ENCODE measurements at regions not wholly inside any gene's neighbourhood (a gene's known extent, or its start where the extent isn't known, plus 50 kb on each side); places are given as distances from the start of the nearest gene placed in this dataset.

- no peak for DNase-seq (ENCODE audit: low spot score)
Observed at GRCh38 chr18:75915941-75916623, 488.6 kb upstream of the SMIM21 start.

- DNase-seq (ENCODE audit: low spot score) = no peak
Observed at GRCh38 chr18:75912829-75913228, 485.3 kb upstream of the SMIM21 start.

GRCh38 chr18:75904416-75904815 is 476.9 kb upstream of the SMIM21 start:
- DNase-seq (ENCODE audit: low spot score) = no peak

GRCh38 chr18:75898651-75899050 is 471.1 kb upstream of the SMIM21 start:
- DNase-seq (ENCODE audit: low spot score) = no peak

GRCh38 chr18:75897386-75897785 is 469.9 kb upstream of the SMIM21 start:
- no peak for DNase-seq (ENCODE audit: low spot score)

- no peak for DNase-seq (ENCODE audit: low spot score)
Observed at GRCh38 chr18:75896865-75897264, 469.4 kb upstream of the SMIM21 start.

GRCh38 chr18:75895135-75895534 is 467.6 kb upstream of the SMIM21 start:
- DNase-seq (ENCODE audit: low spot score) = no peak

GRCh38 chr18:75884728-75885127 is 457.2 kb upstream of the SMIM21 start:
- DNase-seq (ENCODE audit: low spot score) = no peak

- no peak for DNase-seq (ENCODE audit: low spot score)
Observed at GRCh38 chr18:75880925-75881504, 453.5 kb upstream of the SMIM21 start.

GRCh38 chr18:75880266-75880665 is 452.8 kb upstream of the SMIM21 start:
- no peak for DNase-seq (ENCODE audit: low spot score)

- no peak for DNase-seq (ENCODE audit: low spot score)
Observed at GRCh38 chr18:75879196-75879595, 451.7 kb upstream of the SMIM21 start.

GRCh38 chr18:75875559-75875958 is 448.1 kb upstream of the SMIM21 start:
- DNase-seq (ENCODE audit: low spot score) = no peak

- DNase-seq (ENCODE audit: low spot score) = no peak
Observed at GRCh38 chr18:75874401-75875089, 447.0 kb upstream of the SMIM21 start.

GRCh38 chr18:75871596-75871995 is 444.1 kb upstream of the SMIM21 start:
- DNase-seq (ENCODE audit: low spot score) = no peak

GRCh38 chr18:75869162-75869561 is 441.7 kb upstream of the SMIM21 start:
- DNase-seq (ENCODE audit: low spot score) = no peak

- DNase-seq (ENCODE audit: low spot score) = no peak
Observed at GRCh38 chr18:75868031-75868430, 440.5 kb upstream of the SMIM21 start.

- no peak for DNase-seq (ENCODE audit: low spot score)
Observed at GRCh38 chr18:75865639-75866038, 438.1 kb upstream of the SMIM21 start.

- DNase-seq (ENCODE audit: low spot score) = no peak
Observed at GRCh38 chr18:75864816-75865215, 437.3 kb upstream of the SMIM21 start.

- no peak for DNase-seq (ENCODE audit: low spot score)
Observed at GRCh38 chr18:75863696-75864095, 436.2 kb upstream of the SMIM21 start.

- DNase-seq (ENCODE audit: low spot score) = no peak
Observed at GRCh38 chr18:75862458-75862857, 435.0 kb upstream of the SMIM21 start.

- DNase-seq (ENCODE audit: low spot score) = no peak
Observed at GRCh38 chr18:75860166-75860565, 432.7 kb upstream of the SMIM21 start.

GRCh38 chr18:75859533-75859932 is 432.0 kb upstream of the SMIM21 start:
- DNase-seq (ENCODE audit: low spot score) = no peak

- no peak for DNase-seq (ENCODE audit: low spot score)
Observed at GRCh38 chr18:75858754-75859153, 431.3 kb upstream of the SMIM21 start.

- no peak for DNase-seq (ENCODE audit: low spot score)
Observed at GRCh38 chr18:75857558-75857957, 430.1 kb upstream of the SMIM21 start.
